Skin epidermis (tissue), 12 donors: ENCODE measurements at regions not wholly inside any gene's neighbourhood (a gene's known extent, or its start where the extent isn't known, plus 50 kb on each side); places are given as distances from the start of the nearest gene placed in this dataset.
"Not testable (repeated sequence)": the region's sequence is repeated elsewhere in the genome, so short reads cannot be mapped to it uniquely, and the experiment has no call there.

Experiments
- H3K27ac ChIP-seq, 21 experiments: fragments of 200-600 bp; sonication (generic) in 11 of 21; one replicate each; pipeline ENCODE4 v1.5.0; 2020; ENCODE audit warnings: mild to moderate bottlenecking in 3 of 21, inconsistent platforms in 2 of 21, moderate library complexity in 2 of 21
- H3K4me3 ChIP-seq, 7 experiments: fragments of 200-600 bp; sonication (generic) in 2 of 7; one replicate each; pipeline ENCODE4 v1.5.0; 2020; ENCODE audit warnings: inconsistent platforms in 2 of 7, mild to moderate bottlenecking in 2 of 7, moderate library complexity in 1 of 7

DNA sequence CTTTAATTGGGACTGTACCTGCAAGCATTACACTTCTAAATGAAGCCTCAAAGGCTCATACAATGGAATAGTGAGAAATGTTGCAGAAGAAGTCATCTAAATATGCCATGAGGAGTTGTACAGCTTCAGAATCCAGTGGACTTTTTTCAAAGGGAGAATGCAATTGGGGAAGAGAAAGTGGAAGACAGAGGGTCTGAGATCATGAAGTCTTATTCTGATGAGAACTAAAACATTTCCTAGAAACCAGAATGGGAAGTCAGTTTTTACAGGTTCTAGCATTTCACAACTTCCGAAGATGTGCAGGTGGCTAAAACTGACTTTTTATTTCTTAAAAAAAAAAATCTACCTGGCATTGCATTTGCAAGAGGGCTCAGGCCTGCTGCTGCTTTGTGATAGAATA lies 424.4 kb upstream of the RUNX1 start:
- H3K4me3 ChIP-seq: no peak overlapping the region
- H3K27ac ChIP-seq: no peak overlapping the region

DNA sequence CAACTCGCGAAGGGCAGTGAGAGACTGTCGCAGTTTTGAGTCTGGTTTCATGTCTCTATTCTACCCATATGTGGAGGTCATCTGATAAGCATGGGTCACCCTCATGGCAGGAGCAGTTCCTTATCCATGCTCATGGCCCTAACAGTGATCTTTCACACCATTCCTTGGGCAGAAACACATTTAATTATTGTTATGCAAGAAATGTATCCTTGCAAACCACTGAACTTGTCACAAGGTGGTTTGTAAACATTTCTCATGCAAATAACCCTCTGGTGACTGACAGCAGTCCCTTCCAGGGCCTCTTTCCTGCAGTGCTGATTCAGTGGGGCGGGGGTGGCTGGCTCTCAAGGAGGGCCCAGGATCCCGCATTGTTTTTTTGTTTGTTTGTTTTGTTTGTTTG lies 421.4 kb upstream of the RUNX1 start:
- H3K27ac ChIP-seq: peak overlapping the region in 5 of 21 experiments; percentile 19 to 48 (median 36)
- H3K4me3 ChIP-seq: no peak overlapping the region

DNA sequence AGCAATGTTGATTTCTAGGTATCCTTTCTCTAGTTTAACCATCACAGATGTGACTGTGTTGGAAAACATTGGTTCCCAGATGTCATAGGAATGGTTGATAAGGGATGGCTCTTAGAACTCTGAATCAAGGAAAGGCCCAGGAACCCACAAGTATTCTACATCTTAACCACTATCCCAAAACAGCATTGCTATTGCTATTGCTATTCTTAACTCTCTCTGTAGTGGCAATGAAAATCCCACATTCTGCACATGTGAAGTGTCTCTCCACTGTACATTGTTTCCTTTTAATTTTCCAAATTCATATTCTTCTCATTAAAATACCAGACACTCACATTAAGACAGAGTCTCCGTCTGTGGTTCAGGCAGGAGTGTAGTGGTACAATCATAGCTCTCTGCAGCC lies 420.4 kb upstream of the RUNX1 start:
- Histone ChIP-seq H3K27ac (peak overlapping the region in 2 of 21 experiments; percentile 37 to 78), H3K4me3 (no peak overlapping the region)

DNA sequence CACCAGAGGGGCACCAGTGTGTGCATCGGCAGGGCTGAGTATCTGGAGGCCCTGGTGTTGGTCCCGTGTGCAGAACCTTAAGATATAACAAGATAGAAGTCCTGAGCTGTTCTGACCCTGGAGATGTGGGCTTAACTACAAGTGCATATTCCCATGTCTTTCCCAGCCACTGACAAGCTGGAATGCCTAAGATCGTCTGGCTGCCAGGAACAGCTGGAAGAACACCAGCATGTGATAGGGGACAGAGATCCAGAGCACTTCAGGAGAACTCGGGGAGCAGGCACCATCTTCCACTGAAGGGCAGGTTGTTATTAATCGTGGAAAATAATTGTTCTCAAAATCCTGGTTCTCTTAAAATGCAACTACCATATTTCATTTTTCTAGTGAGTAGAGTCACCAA lies 419.9 kb upstream of the RUNX1 start:
- no peak overlapping the region for H3K4me3 ChIP-seq
- peak overlapping the region in 4 of 21 experiments; percentile 6 to 78 (median 36) for H3K27ac ChIP-seq

DNA sequence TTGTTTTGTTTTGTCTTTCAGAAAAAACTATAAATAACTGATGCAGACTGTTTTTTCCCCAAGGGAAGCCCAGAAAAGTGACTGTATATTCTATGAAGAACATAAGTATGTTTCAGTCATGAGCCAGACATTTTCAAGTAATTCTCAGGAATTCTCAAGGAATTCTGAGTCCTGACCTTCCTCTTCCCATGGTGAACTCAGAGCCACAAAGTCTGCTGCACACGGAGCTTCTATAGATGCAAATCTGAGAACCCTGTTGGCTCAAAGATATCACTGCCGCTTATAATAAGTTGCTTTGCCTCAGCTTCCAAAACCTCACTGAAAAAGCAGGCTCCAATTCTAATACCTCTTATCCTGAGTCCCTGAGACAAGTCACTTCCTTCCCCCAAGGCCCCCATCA lies 418.5 kb upstream of the RUNX1 start:
- Histone ChIP-seq H3K27ac (peak overlapping the region in 4 of 21 experiments; percentile 24 to 78 (median 42)), H3K4me3 (no peak overlapping the region)

DNA sequence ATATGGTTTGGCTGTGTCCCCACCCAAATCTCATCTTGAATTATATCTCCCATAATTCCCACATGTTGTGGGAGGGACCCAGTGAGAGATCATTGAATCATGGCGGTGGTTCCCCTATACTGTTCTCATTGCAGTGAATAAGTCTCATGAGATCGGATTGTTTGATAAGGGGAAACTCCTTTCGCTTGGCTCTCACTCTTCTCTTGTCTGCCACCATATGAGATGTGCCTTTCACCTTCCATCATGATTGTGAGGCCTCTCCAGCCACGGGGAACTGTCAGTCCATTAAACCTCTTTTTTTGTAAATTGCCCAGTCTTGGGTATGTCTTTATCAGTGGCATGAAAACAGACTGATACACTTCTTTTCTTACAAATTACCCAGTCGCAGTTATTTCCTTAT lies 417.6 kb upstream of the RUNX1 start:
- peak overlapping the region in 1 of 21 experiments; percentile 26 for H3K27ac ChIP-seq
- H3K4me3 ChIP-seq: not testable (repeated sequence)

DNA sequence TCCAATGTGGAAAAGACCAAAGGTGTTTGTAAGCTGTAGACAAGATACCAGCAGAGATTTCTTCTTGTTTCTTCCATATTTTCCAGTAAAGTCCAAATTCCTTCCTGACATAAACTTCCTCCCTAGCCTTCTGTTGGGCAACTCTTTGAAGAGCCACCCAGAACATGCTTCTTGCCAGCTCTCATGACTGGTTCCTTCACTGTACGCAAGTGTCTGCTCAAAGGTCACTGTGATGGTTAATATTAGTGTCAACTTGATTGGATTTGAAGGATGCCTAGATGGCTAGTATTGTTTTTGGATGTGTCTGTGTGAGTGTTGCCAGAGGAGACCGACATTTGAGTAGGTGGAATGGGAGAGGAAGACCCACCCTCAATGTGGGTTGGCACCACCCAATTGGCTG lies 416.6 kb upstream of the RUNX1 start:
- no peak overlapping the region for H3K27ac ChIP-seq
- no peak overlapping the region for H3K4me3 ChIP-seq

DNA sequence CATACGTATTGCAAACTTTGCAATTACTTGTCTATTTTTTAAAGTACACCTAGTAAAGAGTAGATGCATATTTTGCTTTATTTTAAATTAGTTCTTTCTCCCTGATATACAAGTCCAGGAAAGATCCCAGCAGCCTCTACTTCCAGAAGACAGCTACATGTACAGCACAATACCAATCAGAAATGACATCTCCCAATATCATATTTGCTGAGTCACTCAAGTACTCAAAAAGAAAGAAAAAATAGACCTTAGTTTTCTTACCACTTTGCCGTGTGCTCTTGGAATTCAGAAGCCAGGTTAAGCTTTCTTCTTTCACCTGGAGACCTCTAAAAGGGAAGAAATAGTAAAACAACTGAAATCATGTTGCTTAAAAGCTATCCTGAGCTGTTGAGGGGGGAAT lies 412.6 kb upstream of the RUNX1 start:
- Histone ChIP-seq H3K27ac (no peak overlapping the region), H3K4me3 (no peak overlapping the region)

DNA sequence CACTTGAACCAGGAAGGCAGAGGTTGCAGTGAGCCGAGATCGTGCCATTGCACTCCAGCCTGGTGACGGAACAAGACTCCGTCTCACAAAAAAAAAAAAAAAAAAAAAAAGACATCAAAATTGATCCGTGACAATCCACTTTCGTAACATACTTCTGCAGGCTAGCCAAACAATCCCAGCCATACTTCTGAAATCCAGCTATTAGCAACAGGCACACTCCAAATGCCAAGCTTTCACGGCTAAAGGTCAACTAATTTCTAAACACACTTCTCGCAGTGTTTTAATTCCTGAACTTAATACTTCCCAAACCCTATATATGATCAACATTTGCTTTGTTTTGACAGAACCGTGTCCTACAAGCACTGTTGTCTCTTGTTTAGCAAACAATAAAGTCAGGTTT lies 411.3 kb upstream of the RUNX1 start:
- Histone ChIP-seq H3K27ac (no peak overlapping the region), H3K4me3 (no peak overlapping the region)

DNA sequence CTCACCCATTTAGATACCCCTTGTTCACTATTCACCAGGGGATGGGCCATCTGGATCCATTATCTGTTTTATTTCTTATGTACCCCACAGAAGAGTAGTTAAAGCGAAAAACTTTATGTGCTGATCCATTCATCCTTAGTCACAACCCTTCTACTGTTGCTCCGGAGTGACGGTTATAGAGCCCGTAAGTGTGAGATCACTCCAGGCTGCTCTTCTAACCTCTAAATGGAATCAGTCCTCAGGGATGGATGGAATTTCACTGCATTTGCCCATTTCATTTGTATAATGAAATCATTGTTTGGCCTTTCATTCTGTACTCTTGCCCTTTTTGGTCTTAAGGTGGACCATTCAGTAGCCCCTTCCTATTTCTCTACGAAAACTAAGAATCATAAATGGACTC lies 409.3 kb upstream of the RUNX1 start:
- no peak overlapping the region for H3K27ac ChIP-seq
- H3K4me3 ChIP-seq: no peak overlapping the region

DNA sequence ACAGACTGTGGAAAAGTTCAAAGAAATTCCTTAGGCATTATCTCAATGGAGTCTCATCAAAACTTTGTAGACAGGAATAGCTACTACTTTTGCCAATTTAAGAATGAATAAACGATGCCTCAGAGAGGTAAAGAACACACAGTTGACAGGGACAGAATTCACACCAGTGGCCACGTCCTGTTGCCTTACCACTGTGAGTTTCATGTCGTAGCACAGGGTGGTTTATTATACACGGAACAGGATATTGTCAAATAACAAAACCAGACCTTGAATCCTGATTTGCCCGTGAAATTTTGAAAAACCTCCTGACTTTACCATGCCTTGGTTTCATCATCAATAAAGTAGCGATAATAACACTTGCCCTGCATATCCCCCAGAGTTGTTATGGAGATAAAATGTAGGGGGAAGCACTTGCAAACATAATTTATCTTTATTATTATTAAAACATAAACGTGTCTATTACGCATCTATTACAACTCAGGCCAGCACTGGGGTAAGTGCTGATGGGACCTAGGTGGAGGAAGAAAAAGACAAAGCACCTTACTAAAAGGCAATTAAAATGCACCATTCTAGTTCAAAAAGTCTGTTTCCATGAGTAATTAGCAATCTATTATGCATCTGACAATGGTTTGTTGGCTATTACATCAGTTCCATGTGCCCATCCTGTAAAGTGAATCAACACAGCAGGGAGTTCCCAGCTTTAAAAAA lies 408.1 kb upstream of the RUNX1 start:
- Histone ChIP-seq H3K27ac (no peak overlapping the region), H3K4me3 (no peak overlapping the region)

DNA sequence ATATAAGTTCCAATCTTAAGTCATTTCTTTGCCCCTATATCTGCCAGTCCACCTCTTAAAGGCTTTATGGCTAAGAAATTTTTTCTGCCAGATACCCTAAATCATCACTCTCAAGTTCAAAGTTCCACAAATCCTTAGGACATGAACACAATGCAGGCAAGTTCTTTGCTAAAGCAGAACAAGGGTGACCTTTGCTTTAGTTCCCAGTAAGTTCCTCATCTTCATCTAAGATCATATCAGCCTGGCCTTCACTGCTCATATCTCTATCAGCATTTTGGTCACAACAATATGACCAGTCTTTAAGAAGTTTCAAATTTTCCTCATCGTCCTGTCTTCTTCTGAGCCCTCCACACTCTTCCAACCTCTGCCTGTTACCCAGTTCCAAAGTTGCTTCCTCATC lies 402.2 kb upstream of the RUNX1 start:
- H3K4me3 ChIP-seq: no peak overlapping the region
- no peak overlapping the region for H3K27ac ChIP-seq

DNA sequence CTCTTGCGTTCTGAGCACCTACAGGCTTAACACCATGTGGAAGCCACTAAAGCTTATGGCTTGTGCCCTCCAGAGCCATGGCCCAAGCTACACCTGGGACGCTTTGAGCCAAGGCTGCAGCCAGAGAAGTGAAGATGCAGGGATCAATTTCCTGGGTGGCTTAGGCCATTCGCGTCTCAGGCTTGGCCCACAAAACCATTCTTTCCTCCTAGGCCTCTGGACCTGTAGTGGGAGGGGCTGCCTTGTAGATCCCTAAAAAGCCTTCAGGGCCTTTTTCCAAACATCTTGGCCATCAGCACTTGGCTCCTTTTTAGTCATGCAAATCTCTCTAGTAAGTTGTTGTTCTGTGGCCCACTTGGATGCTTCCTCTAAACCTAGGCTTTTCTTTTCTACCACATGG lies 401.7 kb upstream of the RUNX1 start:
- no peak overlapping the region for H3K4me3 ChIP-seq
- peak overlapping the region in 2 of 21 experiments; percentile 24 to 44 for H3K27ac ChIP-seq

DNA sequence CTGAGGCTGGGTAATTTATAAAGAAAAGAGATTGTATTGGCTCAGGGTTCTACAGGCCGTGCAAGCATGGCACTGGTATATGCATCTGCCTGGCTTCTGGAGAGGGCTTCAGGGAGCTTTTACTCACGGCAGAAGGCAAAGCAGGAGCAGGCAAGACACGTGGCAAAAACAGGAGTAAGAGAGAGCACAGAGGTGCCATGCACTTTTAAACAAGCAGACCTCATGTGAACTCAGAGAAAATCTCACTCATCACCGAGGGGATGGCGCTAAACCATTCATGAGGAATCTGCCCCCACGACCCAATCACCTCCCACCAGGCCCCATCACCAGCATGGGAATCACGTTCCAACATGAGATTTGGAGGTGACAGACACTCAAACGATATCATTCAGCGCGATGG lies 400.7 kb upstream of the RUNX1 start:
- Histone ChIP-seq H3K27ac (peak overlapping the region in 1 of 21 experiments; percentile 31), H3K4me3 (no peak overlapping the region)

DNA sequence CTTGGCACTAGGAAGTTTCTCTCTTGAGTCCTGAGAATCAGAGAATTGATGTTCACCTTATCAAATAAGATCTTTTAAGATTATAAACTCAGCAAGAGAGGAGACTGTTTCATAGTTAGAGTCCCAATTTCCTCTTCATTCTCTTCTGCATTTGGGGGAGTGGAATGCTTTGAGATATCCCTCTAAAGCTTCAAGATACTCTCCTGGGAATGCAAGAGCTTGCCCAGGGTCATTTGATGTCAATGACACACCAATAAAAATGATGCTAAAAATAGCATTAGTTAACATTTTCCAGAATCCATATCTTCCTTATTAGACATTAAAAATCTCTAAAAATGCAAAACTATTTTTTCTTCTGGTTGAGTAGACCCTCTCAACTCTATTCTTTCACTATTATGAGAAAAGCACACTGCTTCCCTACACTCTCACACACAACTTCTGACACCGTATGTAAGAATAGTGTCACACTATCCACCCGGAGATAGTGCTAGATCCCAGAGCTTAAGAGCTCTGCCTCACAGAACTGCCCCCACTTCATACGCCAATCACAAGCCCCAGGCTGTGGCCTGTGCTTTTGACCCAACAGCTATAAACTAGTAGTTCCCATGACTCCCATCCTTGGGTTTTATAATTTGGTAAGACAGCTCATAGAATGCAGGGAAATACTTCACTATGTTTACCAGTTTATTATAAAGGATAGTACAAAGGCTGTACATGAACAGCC lies 399.9 kb upstream of the RUNX1 start:
- no peak overlapping the region for H3K4me3 ChIP-seq
- H3K27ac ChIP-seq: peak overlapping the region in 2 of 21 experiments; percentile 31 to 36

DNA sequence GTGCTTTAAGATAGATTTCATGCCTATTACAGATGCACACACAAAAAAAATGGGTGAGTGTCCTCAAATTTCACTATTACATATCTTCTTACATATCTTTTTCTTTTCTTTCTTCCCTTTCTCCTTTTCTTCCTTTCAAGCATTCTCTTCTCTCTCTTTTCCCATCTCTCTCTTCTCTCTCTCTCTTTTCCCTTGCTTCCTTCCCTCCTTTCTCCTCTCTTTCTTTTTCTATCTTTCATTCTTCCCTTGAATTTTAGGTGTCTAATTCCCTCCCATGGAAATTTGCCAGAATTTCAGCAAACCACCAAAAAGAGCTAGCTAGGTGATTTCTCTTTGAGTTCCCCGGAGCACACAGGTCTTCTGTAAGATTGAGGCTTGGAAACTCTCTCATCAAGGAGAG lies 395.3 kb upstream of the RUNX1 start:
- H3K27ac ChIP-seq: no peak overlapping the region

DNA sequence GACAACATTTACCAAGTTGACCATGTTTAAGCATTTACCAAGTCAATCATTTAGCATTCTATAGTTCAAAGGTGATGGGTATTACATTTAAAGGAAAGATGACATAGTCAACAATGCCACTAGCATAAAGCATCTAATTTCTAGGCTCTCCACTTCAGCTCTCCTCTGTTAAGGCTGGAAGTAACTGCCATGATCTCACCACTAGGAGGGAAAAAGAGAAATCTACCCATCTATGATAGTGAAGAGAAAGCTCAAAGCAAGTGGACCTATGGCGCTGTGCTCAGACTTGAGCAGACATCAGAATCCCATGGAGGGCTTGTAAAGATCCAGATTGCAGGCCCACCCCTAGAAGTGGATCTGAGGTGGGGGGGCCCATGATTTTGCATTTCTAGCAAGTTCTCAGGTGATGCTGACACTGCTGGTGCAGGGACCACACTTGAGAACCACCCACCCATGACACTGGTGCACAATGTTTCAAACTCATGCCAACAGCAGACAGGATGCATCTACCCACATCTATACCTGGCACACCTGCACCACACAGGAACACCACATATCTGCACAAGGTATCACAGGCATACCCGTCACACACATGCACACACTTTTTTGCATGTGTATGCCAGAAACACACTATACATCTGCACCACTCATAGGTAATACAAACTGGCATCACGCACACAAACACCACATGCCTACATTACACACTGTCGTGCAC lies 392.9 kb upstream of the RUNX1 start:
- no peak overlapping the region for H3K27ac ChIP-seq

More for the DNA sequence above, 395.3 kb upstream of the RUNX1 start:
- no peak overlapping the region for H3K4me3 ChIP-seq

DNA sequence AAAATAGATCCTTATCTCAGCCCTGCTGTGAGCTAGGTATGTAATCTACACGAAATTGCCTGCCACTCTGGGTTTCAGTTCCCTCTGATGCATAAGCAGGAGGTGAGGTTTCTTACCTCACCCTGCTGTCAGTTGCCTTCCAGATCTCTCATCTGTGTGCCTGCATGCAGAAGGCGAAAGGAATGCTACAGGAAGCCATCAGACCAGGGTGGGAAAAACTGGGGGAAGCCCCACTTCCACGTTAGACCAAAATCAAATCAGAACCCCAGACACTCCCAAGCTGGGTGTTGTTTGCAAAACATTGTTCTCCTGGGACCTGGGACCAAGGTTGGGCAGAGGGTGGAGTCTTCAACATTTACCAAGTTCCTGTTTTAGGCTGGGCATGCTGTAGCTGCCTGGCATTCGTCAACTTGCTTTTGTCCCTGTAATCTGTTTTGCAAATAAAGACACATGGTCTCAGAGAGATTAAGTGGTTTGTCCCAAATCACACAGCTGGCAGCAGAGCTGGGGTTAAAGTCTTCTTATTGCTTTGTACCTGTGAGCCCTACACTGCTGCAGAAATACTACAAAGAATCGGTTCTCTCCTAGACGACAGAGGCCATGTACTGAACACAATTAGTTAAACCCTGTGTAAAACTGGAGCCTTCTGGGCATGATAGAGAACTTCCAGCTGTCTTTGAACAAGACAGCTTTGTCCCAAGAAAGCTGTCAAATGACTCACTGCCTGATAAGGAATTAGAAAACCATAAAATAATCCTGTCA lies 389.7 kb upstream of the RUNX1 start:
- Histone ChIP-seq H3K27ac (peak overlapping the region in 1 of 21 experiments; percentile 6), H3K4me3 (no peak overlapping the region)

More for the DNA sequence above, 392.9 kb upstream of the RUNX1 start:
- H3K4me3 ChIP-seq: no peak overlapping the region

DNA sequence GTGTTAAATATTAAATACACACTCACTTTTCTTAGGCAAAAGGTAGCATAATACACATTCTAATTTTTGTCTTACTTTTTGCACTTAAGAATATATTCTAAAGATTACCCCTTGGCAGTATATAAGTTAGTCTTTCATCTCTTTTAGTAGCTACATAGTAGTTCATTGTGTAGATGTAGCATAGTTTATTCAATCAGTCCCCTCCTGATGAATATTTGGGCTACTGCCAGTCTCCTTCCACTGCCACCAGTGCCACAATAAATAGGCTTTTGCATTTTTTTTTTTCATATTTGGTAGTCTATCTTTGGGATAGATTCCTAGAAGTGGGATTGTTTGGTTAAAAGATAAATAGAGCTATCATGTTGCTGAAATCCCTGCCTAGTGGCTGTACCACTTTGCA lies 388.8 kb upstream of the RUNX1 start:
- peak overlapping the region in 1 of 21 experiments; percentile 6 for H3K27ac ChIP-seq
- no peak overlapping the region for H3K4me3 ChIP-seq

DNA sequence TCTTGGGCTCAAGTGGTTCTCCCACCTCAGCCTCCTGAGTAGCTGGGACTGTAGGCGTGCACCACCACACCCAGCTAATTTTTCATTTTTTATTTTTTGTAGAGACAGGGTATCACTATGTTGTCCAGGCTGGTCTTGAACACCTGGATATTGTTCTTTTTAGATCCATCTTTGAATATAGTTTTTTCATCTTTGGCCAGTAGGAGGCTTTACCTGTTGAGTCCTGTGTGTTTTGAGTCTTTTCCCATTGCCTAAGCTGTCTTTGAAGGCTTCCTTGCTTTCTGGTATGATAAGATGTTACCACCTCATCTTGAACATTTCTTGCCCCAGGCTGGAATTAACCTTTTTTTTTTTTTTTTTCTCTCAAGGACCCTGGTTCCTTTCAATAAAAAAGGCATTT lies 387.8 kb upstream of the RUNX1 start:
- H3K4me3 ChIP-seq: no peak overlapping the region
- no peak overlapping the region for H3K27ac ChIP-seq
